Tibial artery (tissue), 4 donors: ENCODE measurements at regions not wholly inside any gene's neighbourhood (a gene's known extent, or its start where the extent isn't known, plus 50 kb on each side); places are given as distances from the start of the nearest gene placed in this dataset.
"Not testable (repeated sequence)": the region's sequence is repeated elsewhere in the genome, so short reads cannot be mapped to it uniquely, and the experiment has no call there.

ENCODE experiments used
- DNase-seq, 2 donors: peaks; one replicate each; pipeline ENCODE4 v3.0.0-alpha.2; 2019
- H3K27ac ChIP-seq, 2 donors: fragments of 200-600 bp; sonication (generic) in 1 of 2; 1 replicate in 1 of 2; 2 replicates in 1 of 2; pipeline ENCODE4 v1.5.1; 2018 to 2019; ENCODE audit warnings: mild to moderate bottlenecking in 1 of 2
- H3K27me3 ChIP-seq, 2 donors: fragments of 200-600 bp; sonication (generic) in 1 of 2; one replicate each; pipeline versions ENCODE4 v1.5.1 to v1.6.0; 2016 to 2019
- H3K36me3 ChIP-seq, 3 donors: fragments of 200-600 bp; sonication (generic) in 2 of 3; one replicate each; pipeline ENCODE4 v1.5.1; 2016 to 2019; ENCODE audit warnings: mild to moderate bottlenecking in 2 of 3
- H3K4me1 ChIP-seq, 4 donors: fragments of 200-600 bp; sonication (generic) in 2 of 4; 1 replicate in 3 of 4; 2 replicates in 1 of 4; pipeline ENCODE4 v1.5.1; 2016 to 2019
- H3K4me3 ChIP-seq, 2 donors: fragments of 200-600 bp; sonication (generic) in 1 of 2; 1 replicate in 1 of 2; 2 replicates in 1 of 2; pipeline ENCODE4 v1.5.1; 2018 to 2019; ENCODE audit warnings: mild to moderate bottlenecking in 2 of 2
- H3K9me3 ChIP-seq, 3 donors: fragments of 200-600 bp; sonication (generic) in 1 of 3; one replicate each; pipeline ENCODE4 v1.5.1; 2016 to 2019
- CTCF ChIP-seq, 2 experiments: fragments of 200-600 bp in 1 of 2; fragments of 450-650 bp in 1 of 2; IDR thresholded peaks; one replicate each; pipeline ENCODE4 v1.5.1; 2017 to 2019; ENCODE audit warnings: antibody characterized with exemption in 2 of 2, mild to moderate bottlenecking in 1 of 2, moderate library complexity in 1 of 2
- intact Hi-C: fragments of 100-400 bp; cut with DNase I; formaldehyde crosslinking; loops from one replicate; pipeline ENCODE4 v1.15.0; 2023; ENCODE audit warnings: low total_unique reads

- H3K27ac ChIP-seq, result no peak overlapping the region
- H3K9me3 ChIP-seq, result no peaks in the 10 kb centered on the region
- no peak overlapping the region for H3K4me3 ChIP-seq
- intact Hi-C loops, result no loop called here
- H3K27me3 ChIP-seq, result no peaks in the 10 kb centered on the region
- no peaks in the 10 kb centered on the region for H3K36me3 ChIP-seq
- no peaks in the 10 kb centered on the region for H3K4me1 ChIP-seq
- DNase-seq, result no peak
- TF ChIP-seq CTCF (IDR thresholded peaks at IDR 0.05), result no peak
These were observed 279.7 kb downstream of the PYDC2 start for GRCh38 chr3:191740712-191741111.

GRCh38 chr3:191741847-191742350 lies 280.9 kb downstream of the PYDC2 start:
- H3K9me3 ChIP-seq, H3K27ac ChIP-seq, H3K27me3 ChIP-seq, intact Hi-C loops, H3K36me3 ChIP-seq, DNase-seq, H3K4me1 ChIP-seq, H3K4me3 ChIP-seq: not testable (repeated sequence)

- no peaks in the 10 kb centered on the region for H3K9me3 ChIP-seq
- intact Hi-C loops, result no loop called here
- no peak overlapping the region for H3K4me3 ChIP-seq
- no peak for DNase-seq
- no peak overlapping the region for H3K27ac ChIP-seq
- no peaks in the 10 kb centered on the region for H3K27me3 ChIP-seq
- H3K36me3 ChIP-seq, result no peaks in the 10 kb centered on the region
- H3K4me1 ChIP-seq, result no peaks in the 10 kb centered on the region
- no peak for TF ChIP-seq CTCF (IDR thresholded peaks at IDR 0.05)
These were observed 282.3 kb downstream of the PYDC2 start for GRCh38 chr3:191743283-191743682.

- no peak for DNase-seq
- intact Hi-C loops, result no loop called here
- H3K4me1 ChIP-seq, result no peaks in the 10 kb centered on the region
- no peaks in the 10 kb centered on the region for H3K36me3 ChIP-seq
- H3K27ac ChIP-seq, result no peak overlapping the region
- H3K27me3 ChIP-seq, result no peaks in the 10 kb centered on the region
- H3K4me3 ChIP-seq, result no peak overlapping the region
- no peaks in the 10 kb centered on the region for H3K9me3 ChIP-seq
- TF ChIP-seq CTCF (IDR thresholded peaks at IDR 0.05), result no peak
These were observed 289.7 kb downstream of the PYDC2 start for GRCh38 chr3:191750618-191751017.

- Histone ChIP-seq H3K4me3 (no peak overlapping the region), H3K9me3 (no peaks in the 10 kb centered on the region), H3K4me1 (no peaks in the 10 kb centered on the region), H3K27me3 (no peaks in the 10 kb centered on the region), H3K36me3 (no peaks in the 10 kb centered on the region), H3K27ac (no peak overlapping the region)
- no peak for TF ChIP-seq CTCF (IDR thresholded peaks at IDR 0.05)
- intact Hi-C loops, result no loop called here
- no peak for DNase-seq
These were observed 292.2 kb downstream of the PYDC2 start for GRCh38 chr3:191753196-191753595.

- no peaks in the 10 kb centered on the region for H3K9me3 ChIP-seq
- H3K36me3 ChIP-seq, result no peaks in the 10 kb centered on the region
- TF ChIP-seq CTCF (IDR thresholded peaks at IDR 0.05), result no peak
- intact Hi-C loops, result no loop called here
- no peak overlapping the region for H3K4me3 ChIP-seq
- no peak for DNase-seq
- no peak overlapping the region for H3K27ac ChIP-seq
- no peaks in the 10 kb centered on the region for H3K27me3 ChIP-seq
- no peaks in the 10 kb centered on the region for H3K4me1 ChIP-seq
These were observed 300.9 kb downstream of the PYDC2 start for GRCh38 chr3:191761906-191762305.
